Stimulated activated naive CD8-positive, alpha-beta T cell treated with anti-CD3 and anti-CD28 coated beads, Interleukin-15, amount 100 ng/mL, for 72 hours (primary cell): ENCODE measurements at regions not wholly inside any gene's neighbourhood (a gene's known extent, or its start where the extent isn't known, plus 50 kb on each side); places are given as distances from the start of the nearest gene placed in this dataset.
"Not testable (repeated sequence)": the region's sequence is repeated elsewhere in the genome, so short reads cannot be mapped to it uniquely, and the experiment has no call there.

ENCODE experiments used
- ATAC-seq: fragments of 150-1000 bp; cut with Tn5 transposase; 2 replicates; pipeline ENCODE4 v1.10.0; 2021; ENCODE audit warnings: mild to moderate bottlenecking, moderate library complexity
- DNase-seq, 2 donors: peaks; one replicate each; pipeline ENCODE4 v3.0.0; 2021 to 2022
- H3K27ac Mint-ChIP-seq, 2 donors: one replicate each; pipeline ENCODE4 v1.8.0; 2022; ENCODE audit warnings: mild to moderate bottlenecking in 2 of 2, mixed read lengths in 2 of 2, moderate library complexity in 2 of 2
- H3K27me3 Mint-ChIP-seq: one replicate; pipeline ENCODE4 v1.8.0; 2022; ENCODE audit warnings: mixed read lengths
- H3K4me1 Mint-ChIP-seq: one replicate; pipeline ENCODE4 v1.8.0; 2022; ENCODE audit warnings: mild to moderate bottlenecking, mixed read lengths
- H3K4me3 Mint-ChIP-seq, 2 donors: one replicate each; pipeline ENCODE4 v1.8.0; 2022; ENCODE audit warnings: mild to moderate bottlenecking in 2 of 2, mixed read lengths in 2 of 2, moderate library complexity in 1 of 2
- H3K9me3 Mint-ChIP-seq, 2 donors: one replicate each; pipeline ENCODE4 v1.8.0; 2022; ENCODE audit warnings: mixed read lengths in 2 of 2

DNA sequence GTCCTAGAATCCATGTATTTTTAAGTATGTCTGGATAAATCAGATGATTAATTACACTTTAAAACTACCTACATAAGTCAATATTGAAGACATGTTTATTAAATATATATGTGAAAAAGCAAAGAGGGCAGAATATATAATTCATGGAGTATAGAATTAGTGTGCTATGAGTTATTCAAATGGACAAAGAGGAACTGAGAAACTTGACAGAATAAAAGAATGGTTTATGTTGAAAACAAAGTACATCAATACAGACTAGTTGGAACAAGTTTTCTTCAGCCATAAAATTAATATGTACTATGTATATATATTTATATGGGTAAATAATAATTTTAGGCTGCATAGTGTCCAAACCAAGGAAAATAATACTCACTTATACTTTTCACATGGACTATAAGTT, 173.5 kb downstream of the NPFFR2 start:
- Mint-ChIP-seq H3K27me3 (peaks cover 7% of the 10 kb centered on the region), H3K9me3 (no peaks in the 10 kb centered on the region), H3K4me1 (no peaks in the 10 kb centered on the region), H3K4me3 (no peak overlapping the region), H3K27ac (no peak overlapping the region)
- no peak for ATAC-seq
- no peak for DNase-seq

DNA sequence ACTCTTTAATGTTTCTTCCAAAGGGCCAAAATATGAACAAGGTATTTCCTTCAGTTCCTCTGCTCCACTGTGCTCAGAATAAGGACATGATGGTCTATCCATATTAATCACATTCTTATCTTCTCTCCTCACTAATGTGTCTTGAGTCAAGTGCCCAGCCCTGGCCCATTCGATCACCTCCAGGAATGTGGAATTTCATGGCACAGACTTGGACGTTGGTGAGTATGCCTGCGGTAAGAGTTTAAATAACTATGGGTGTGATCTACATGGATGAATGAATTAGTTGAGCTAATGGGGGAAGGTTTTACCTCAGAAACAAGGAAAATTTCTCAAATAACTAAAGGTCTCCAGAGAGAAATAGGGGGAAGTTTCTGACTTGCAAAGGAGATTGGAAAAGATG, 174.0 kb downstream of the NPFFR2 start:
- Mint-ChIP-seq H3K4me1 (no peaks in the 10 kb centered on the region), H3K27ac (no peak overlapping the region), H3K4me3 (no peak overlapping the region), H3K9me3 (no peaks in the 10 kb centered on the region), H3K27me3 (peaks cover 7% of the 10 kb centered on the region)
- DNase-seq: no peak
- no peak for ATAC-seq

DNA sequence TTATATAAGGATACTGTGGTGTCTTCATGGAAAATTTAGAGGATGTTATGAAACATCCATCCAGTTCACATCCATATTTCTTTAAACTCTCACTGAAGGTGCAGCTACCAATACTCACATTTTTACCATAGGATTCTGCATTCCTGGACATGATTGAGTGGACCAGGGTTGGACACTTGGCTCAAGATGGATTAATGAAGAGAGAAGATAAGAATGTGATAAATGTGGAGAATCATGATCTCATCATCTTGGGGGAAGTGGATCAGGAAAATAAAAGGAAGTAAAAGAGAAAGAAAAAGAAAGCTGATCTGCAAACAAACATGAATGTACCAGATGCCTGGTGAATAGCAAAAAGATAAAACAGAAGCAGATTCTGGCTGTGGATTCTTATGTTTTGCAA, 175.4 kb downstream of the NPFFR2 start:
- no peak for ATAC-seq

DNA sequence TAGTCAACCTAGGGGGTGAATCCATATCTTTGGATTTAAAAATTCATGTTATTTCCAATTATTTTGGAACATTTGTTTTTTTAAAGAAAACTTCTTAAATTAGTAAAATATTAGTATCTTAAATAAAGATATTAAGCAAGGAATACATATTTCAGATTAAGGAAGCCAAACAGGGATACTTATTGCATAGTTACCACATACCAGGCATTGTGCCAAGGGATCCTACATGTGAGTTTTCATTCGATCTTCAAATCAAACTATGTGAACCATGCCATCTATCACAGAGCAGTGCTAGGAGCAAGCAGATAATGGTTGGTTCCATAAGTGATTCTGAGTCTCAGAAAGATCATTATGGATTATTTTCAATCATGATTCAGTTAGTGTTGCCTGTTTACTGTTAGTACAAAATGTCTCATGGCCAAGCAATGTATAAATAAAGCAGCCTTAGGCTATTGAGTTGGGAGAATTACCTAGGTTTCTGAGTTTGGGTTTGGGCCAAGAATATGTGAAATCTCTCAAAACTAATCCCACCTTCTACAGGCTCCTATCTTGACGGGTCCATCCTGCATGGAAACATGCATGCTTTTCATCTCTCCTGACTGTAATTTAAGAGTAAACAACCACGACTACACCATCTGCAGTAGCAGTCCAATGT, 176.7 kb downstream of the NPFFR2 start:
- no peaks in the 10 kb centered on the region for H3K4me1 Mint-ChIP-seq
- H3K27ac Mint-ChIP-seq: no peak overlapping the region
- peaks cover 7% of the 10 kb centered on the region for H3K27me3 Mint-ChIP-seq
- no peak for ATAC-seq
- no peak overlapping the region for H3K4me3 Mint-ChIP-seq
- H3K9me3 Mint-ChIP-seq: peaks cover 0 to 8% of the 10 kb centered on the region in 2 donors
- no peak for DNase-seq

More for the DNA sequence above, 175.4 kb downstream of the NPFFR2 start:
- H3K4me3 Mint-ChIP-seq: no peak overlapping the region
- no peak overlapping the region for H3K27ac Mint-ChIP-seq
- no peak for DNase-seq
- H3K4me1 Mint-ChIP-seq: no peaks in the 10 kb centered on the region
- H3K9me3 Mint-ChIP-seq: peaks cover 0 to 4% of the 10 kb centered on the region in 2 donors
- H3K27me3 Mint-ChIP-seq: peaks cover 7% of the 10 kb centered on the region

DNA sequence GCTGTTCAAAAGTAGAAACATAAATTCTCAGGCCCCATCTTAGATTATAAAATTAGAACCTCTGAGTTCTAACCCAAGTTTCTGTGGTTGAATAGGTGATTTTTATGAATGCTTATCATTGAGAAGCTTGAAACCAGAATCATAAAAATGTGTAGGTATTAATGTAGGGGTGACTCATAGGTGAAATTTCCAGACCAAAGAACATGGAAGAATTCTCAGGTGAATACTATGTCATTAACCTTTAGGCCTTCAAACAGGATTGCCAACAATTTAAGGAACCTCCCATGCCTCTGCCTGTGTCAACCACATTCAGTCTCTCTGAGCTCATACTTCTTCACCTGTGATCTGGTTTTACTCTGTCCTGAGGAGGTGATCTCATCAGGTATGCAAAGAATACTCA, 177.8 kb downstream of the NPFFR2 start:
- no peak for ATAC-seq
- no peaks in the 10 kb centered on the region for H3K4me1 Mint-ChIP-seq

DNA sequence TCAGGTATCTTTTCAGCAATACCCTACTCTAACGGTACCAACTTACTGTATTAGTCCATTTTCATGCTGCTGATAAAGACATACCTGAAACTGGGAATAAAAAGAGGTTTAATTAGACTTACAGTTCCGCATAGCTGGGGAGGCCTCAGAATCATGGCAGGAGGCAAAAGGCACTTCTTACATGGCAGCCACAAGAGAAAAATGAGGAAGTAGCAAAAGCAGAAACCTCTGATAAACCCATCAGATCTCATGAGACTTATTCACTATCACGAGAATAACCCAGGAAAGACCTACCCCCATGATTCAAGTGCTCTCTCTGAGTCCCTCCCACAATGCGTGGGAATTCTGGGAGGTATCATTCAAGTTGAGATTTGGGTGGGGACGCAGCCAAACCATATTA, 182.0 kb downstream of the NPFFR2 start:
- H3K27ac Mint-ChIP-seq, ATAC-seq, H3K27me3 Mint-ChIP-seq, H3K4me3 Mint-ChIP-seq, H3K4me1 Mint-ChIP-seq, H3K9me3 Mint-ChIP-seq, DNase-seq: not testable (repeated sequence)

More for the DNA sequence above, 177.8 kb downstream of the NPFFR2 start:
- DNase-seq: no peak
- Mint-ChIP-seq H3K4me3 (no peak overlapping the region), H3K27ac (no peak overlapping the region), H3K9me3 (peaks cover 0 to 8% of the 10 kb centered on the region in 2 donors), H3K27me3 (peaks cover 7% of the 10 kb centered on the region)

DNA sequence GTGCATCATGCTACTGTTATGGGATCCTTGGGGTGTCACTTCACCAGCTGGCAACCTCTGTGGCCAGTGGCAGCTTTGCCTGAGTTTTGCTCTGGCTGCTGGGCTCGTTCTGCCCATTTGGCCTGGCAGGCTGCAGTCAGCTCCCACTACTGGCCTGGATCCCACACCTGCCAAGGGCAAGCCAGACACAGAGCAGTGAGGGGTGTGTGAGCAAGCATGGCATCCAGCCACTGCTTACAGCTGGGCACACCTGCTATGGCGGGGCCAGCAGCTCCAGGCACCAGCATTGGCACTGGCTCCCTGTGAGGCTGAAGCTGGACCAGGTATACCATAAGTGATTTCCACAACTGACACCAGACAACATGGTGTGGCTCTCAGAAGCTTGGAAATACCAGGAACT, 183.4 kb downstream of the NPFFR2 start:
- no peaks in the 10 kb centered on the region for H3K27me3 Mint-ChIP-seq
- peaks cover 0 to 8% of the 10 kb centered on the region in 2 donors for H3K9me3 Mint-ChIP-seq
- H3K27ac Mint-ChIP-seq: no peak overlapping the region
- peak; percentile 18 for ATAC-seq
- no peak overlapping the region for H3K4me3 Mint-ChIP-seq
- no peaks in the 10 kb centered on the region for H3K4me1 Mint-ChIP-seq
- DNase-seq: no peak

DNA sequence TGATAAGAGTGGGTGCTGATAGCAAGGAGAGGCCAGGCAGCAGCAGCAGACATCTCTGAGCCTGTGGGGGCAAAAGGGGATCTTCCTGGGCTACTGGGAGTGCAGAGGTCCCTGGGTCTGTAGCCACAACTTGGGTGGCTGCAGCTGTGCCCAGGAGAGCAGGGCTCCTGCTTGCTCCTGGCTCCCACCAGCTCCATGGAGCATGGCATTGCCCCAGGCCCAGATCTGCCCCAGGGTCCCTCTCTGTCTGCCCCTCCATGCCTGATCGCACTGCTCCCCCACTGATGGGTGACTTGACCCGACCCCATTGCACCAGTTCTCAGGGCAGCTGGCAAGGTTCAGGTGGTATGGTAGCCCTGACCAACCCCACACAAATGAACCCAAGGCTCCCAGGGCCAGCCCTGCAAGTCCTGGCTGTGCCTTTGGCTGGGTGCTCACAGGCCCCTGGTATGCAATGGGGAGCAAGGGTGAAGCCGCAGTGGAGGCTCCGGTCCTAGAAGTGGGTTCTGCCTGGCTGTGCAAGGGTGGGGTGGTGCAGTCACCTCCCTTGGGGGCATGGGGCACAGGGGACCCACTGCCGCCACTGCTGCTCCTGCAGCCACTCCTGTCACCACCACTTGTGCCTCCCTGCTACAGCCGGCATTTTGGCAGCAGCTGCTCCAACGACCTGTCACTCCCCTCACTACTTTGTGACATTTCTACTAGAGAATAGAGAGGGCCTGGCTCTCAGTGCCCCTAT, 184.9 kb downstream of the NPFFR2 start:
- peak overlapping the region in 1 of 2 donors; percentile 76 for H3K27ac Mint-ChIP-seq
- H3K4me1 Mint-ChIP-seq: no peaks in the 10 kb centered on the region
- peaks cover 0 to 8% of the 10 kb centered on the region in 2 donors for H3K9me3 Mint-ChIP-seq
- peak; percentile 35 for ATAC-seq
- H3K27me3 Mint-ChIP-seq: no peaks in the 10 kb centered on the region
- no peak for DNase-seq
- no peak overlapping the region for H3K4me3 Mint-ChIP-seq

DNA sequence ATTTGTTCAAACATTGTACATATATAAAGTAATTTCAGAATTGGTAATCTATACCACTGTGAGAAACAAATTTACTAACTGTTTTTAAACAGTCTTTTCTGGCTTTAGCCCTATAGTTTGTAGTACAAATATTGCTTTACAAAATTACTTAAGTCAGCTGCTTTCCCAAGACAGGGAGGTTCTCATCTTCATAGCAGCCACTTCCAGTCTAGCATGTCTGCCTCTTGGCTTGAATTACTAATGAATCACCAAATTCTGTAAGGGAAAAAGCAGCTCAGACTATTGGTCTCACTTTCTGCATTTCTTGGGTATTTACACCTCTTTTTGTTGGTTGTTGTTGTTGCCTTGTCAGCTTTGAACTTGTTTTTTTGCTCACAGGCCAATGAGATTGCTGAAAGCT, 187.2 kb downstream of the NPFFR2 start:
- no peaks in the 10 kb centered on the region for H3K4me1 Mint-ChIP-seq
- peaks cover 0 to 4% of the 10 kb centered on the region in 2 donors for H3K9me3 Mint-ChIP-seq
- no peaks in the 10 kb centered on the region for H3K27me3 Mint-ChIP-seq
- H3K4me3 Mint-ChIP-seq: no peak overlapping the region
- DNase-seq (no peak), ATAC-seq (no peak)
- H3K27ac Mint-ChIP-seq: no peak overlapping the region
